Epithelial cell of proximal tubule (primary cell): ENCODE measurements at regions not wholly inside any gene's neighbourhood (a gene's known extent, or its start where the extent isn't known, plus 50 kb on each side); places are given as distances from the start of the nearest gene placed in this dataset.

Experiments
- DNase-seq: peaks from one replicate; pipeline ENCODE4 v3.0.0-alpha.2; 2011; ENCODE audit warnings: low read depth
- H3K4me3 ChIP-seq: 2 replicates; pipeline ENCODE4 v1.5.1; 2011; ENCODE audit warnings: low read depth, mild to moderate bottlenecking, low read length
- CTCF ChIP-seq: conservative IDR thresholded peaks from 2 replicates; pipeline ENCODE4 v1.5.1; 2012; ENCODE audit warnings: low read depth, mild to moderate bottlenecking, low read length

DNA sequence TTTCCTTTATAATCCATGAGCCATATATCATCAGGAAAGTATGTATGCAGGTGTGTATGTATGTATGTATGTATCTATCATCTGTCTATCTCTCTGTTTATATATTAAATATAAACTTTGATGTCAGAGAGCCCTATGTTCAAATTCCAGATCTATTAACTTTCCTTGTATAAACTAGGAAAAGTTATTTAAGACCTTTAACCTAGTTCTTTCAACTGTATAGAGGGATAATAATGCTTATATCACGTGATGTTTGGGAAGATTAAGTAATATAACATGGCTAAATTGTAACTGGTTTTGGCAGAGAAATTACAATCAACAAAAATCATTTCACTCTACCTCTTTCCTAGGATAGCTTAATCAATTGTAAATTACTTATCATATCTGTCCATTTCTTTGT is 628.3 kb upstream of the IGFBP3 start:
- no peak for TF ChIP-seq CTCF
- no peak for DNase-seq
- no peak overlapping the region for H3K4me3 ChIP-seq

GRCh38 chr7:46547044-46547443 is 626.0 kb upstream of the IGFBP3 start:
- H3K4me3 ChIP-seq = no peak overlapping the region
- DNase-seq = no peak
- no peak for TF ChIP-seq CTCF

- H3K4me3 ChIP-seq = no peak overlapping the region
- DNase-seq = peak; percentile 80
- TF ChIP-seq CTCF = no peak
Measured at GRCh38 chr7:46545790-46546189, 624.7 kb upstream of the IGFBP3 start.

DNA sequence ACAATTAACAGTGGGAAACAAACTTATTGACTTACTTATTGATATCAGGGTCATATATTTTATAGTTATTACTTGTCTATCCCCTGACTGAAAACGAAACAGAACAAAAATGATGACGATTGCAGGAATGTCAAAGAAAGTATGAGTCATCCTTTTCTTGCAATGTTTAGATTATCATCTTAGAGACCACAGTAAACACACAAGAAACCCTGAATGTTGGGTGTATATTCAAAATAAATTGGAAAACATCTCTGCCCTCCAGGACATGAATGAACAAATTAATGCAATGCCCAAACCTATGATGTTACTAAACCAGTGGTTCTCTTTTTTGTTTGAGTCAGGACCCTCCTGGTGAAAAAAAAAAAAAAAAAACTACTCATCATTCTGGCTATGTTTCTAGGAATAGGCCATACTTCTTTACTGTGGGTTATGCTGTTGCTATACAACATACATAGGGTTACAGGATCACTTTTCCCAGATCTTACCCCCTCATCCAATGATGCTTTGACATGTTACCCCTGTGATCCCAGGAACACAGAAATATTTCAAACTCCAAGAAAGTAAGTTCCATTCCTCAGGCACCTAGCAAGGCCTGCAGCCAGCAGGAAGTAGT is 623.4 kb upstream of the IGFBP3 start:
- H3K4me3 ChIP-seq = no peak overlapping the region
- TF ChIP-seq CTCF = no peak
- DNase-seq = no peak

DNA sequence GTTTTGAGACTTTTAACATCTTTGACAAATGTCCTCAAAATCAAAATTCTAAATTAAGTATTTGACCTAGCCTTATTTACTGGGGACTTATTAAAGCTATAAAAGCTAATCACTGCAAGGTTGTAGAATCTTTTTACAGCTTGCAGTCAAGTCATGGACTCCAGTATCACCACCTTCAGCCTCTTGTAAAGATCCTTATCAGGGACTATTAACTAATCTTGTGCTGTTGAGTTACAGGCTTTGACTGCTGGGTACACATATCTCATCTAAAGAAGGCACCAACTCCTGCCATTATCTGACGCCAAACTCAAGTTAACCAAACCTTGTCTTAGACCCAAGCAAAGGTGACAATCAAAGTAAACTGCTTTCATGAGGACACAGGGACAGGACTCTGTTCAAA is 621.0 kb upstream of the IGFBP3 start:
- TF ChIP-seq CTCF = no peak
- H3K4me3 ChIP-seq = no peak overlapping the region

GRCh38 chr7:46539892-46540483 is 618.9 kb upstream of the IGFBP3 start:
- no peak overlapping the region for H3K4me3 ChIP-seq
- TF ChIP-seq CTCF = no peak
- DNase-seq = no peak

More for the DNA sequence above, 621.0 kb upstream of the IGFBP3 start:
- DNase-seq = no peak

- no peak for TF ChIP-seq CTCF
- DNase-seq = no peak
- H3K4me3 ChIP-seq = no peak overlapping the region
Measured at GRCh38 chr7:46537191-46537905, 616.3 kb upstream of the IGFBP3 start.
